Smooth muscle cell of the brain vasculature (primary cell): ENCODE measurements at regions not wholly inside any gene's neighbourhood (a gene's known extent, or its start where the extent isn't known, plus 50 kb on each side); places are given as distances from the start of the nearest gene placed in this dataset.

ENCODE experiments used
- DNase-seq: peaks from one replicate; pipeline ENCODE4 v3.0.0-alpha.2; 2012; ENCODE audit warnings: low read depth, low spot score

GRCh38 chr13:21318891-21319532 is 140.1 kb downstream of the ZDHHC20 start:
- DNase-seq: no peak

GRCh38 chr13:21319869-21320641 is 139.0 kb downstream of the ZDHHC20 start:
- DNase-seq: no peak

DNA sequence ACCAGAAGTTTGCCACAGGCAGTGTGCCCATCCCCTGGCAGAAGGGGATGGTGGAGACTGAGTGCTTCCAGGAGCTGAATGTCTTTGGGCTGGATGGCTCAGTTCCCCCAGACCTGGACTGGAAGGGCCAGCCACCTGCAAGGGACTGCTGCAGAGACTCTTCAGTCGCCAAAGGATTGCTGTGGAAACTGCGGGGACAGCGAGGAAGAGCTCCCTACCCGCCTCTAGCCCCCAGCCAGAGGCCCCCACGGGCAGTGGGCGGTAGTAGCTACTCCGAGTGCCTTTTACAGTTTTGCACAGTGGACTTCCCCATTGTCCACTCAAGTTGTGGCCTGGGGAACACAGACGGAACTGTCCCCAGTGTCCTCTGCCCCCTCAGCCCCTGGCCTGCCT is 138.5 kb downstream of the ZDHHC20 start:
- DNase-seq: no peak

- no peak for DNase-seq
Measured at GRCh38 chr13:21321269-21321668, 137.8 kb downstream of the ZDHHC20 start.

GRCh38 chr13:21322327-21322965 is 136.7 kb downstream of the ZDHHC20 start:
- DNase-seq: no peak
